Fibroblast of lung (primary cell): ENCODE measurements at regions not wholly inside any gene's neighbourhood (a gene's known extent, or its start where the extent isn't known, plus 50 kb on each side); places are given as distances from the start of the nearest gene placed in this dataset.

ENCODE experiments used
- CTCF ChIP-seq, 2 donors: IDR thresholded peaks in 1 of 2; conservative IDR thresholded peaks in 1 of 2; 1 replicate in 1 of 2; 2 replicates in 1 of 2; pipeline ENCODE4 v1.5.1; 2011 to 2012; ENCODE audit warnings: low read length in 2 of 2, control low read depth in 1 of 2, inconsistent platforms in 1 of 2, low read depth in 1 of 2, mild to moderate bottlenecking in 1 of 2
- EZH2 ChIP-seq: IDR thresholded peaks from 2 replicates; pipeline ENCODE4 v1.5.1; 2012; ENCODE audit warnings: low read length, control low read depth, mild to moderate bottlenecking; ENCODE audit errors: missing control alignments

- TF ChIP-seq CTCF (conservative IDR thresholded peaks at IDR 0.05 in 1 of 2, IDR thresholded peaks at IDR 0.05 in 1 of 2; ENCODE audit: low read depth in 1 of 2, low read length in 2 of 2) (no peak), EZH2 (no peak)
Observed at GRCh38 chr20:57934913-57935312, 225.1 kb upstream of the PMEPA1 start.
